G401 (cell line): ENCODE measurements at regions not wholly inside any gene's neighbourhood (a gene's known extent, or its start where the extent isn't known, plus 50 kb on each side); places are given as distances from the start of the nearest gene placed in this dataset.

Source experiments
- DNase-seq: peaks from one replicate; pipeline ENCODE4 v3.0.0-alpha.2; 2015; ENCODE audit warnings: low spot score
- in situ Hi-C: cut with HindIII; loops from 2 replicates; pipeline ENCODE4 v1.10.0; 2016; ENCODE audit warnings: low sequenced_read_pairs, mixed read lengths

GRCh38 chr7:25861164-25861496 lies 290.9 kb upstream of the NFE2L3 start:
- in situ Hi-C loops: no loop called here

GRCh38 chr7:25861601-25862260 lies 290.3 kb upstream of the NFE2L3 start:
- in situ Hi-C loops: no loop called here
- DNase-seq: no peak

More at GRCh38 chr7:25861164-25861496, 290.9 kb upstream of the NFE2L3 start:
- no peak for DNase-seq

DNA sequence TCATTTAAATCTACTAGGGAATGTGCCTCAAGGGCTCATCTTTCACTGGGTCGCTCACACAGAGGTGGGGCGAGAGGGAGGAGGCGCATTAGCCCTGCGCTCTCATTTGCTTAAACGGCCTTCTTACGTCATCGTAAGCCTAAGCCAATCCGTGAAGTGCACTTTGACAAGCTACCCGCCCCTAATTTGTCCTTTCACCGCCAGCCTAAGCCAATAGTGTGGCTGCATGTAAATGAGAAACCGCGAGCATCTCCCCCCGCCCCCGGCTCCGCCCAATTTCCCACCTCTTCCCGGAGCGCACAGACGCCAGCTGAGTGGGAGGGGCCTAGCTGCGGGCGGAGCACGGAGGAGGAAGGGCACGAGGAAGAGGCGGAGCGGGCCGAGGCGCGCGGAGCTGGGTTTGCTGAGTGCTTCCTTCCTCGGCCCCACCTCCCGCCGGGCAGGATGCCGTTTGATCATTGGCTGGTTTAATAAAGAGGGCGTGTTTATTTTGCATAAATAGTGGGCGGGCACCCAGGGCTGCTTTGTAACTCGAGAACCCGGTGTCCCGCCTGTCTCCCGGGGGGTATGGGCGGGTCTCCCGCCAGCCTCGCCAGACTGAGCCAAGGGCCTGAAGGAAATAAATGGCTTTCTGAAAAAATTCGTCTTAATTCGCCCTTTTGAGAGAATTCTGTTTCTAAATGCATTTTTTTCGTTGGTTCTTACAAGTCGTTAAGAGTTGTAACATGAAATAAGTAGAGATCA lies 289.6 kb upstream of the NFE2L3 start:
- in situ Hi-C loops: no loop called here
- DNase-seq: peak; percentile 85

DNA sequence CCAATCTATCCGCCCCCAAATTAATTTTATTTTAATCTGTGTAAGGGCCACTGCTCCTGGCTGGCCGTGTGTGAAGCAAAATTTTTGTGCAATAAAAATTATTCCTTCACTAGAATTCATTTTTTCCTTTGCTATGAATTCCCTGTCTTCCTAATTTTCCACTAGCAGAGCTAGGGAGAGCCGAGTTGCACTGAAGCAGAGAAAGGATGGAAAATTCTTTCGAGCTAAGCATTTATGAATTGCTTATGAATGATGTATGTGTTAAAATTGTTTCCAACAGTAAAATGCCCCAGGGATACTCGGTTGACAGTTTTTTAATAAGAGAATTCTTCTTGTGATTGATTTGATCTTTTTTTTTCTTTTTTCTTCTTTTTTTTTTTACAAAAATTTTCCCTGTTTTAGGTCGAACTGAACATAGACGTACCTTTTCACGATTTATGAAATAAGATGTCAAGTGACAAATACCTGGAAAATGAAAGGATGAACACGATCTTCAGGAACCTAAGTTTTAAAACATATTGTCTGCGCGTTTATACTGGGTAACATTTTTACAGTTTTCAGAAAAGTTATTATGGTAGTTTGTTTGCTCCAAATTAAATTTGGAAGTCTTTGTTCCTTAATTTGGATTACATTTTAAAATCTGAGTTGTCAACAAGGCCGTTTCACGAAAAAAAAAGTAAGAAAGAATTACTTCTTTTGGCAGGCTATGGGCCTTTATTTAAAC lies 288.8 kb upstream of the NFE2L3 start:
- in situ Hi-C loops: no loop called here
- no peak for DNase-seq

- no peak for DNase-seq
- in situ Hi-C loops: no loop called here
Measured at GRCh38 chr7:25863729-25864110, 288.3 kb upstream of the NFE2L3 start.

DNA sequence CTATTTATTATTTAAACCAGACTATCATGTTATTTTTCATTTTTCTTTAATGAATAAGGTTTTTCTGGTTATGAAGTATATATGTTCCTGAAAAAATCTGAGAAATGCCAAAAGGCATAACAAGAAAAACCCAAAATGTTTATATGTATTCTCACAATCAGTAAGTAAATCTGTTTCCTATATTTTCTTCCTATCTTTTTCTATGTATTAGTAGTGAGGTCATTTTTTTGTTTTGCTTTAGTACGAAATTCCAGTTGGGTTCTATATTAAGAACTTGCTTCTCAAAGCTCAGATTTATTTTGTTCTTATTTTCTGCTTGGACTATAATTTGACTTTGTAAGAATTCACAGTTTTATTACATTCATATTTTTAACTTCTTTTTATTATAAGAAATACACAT lies 287.5 kb upstream of the NFE2L3 start:
- in situ Hi-C loops: no loop called here
- DNase-seq: no peak

DNA sequence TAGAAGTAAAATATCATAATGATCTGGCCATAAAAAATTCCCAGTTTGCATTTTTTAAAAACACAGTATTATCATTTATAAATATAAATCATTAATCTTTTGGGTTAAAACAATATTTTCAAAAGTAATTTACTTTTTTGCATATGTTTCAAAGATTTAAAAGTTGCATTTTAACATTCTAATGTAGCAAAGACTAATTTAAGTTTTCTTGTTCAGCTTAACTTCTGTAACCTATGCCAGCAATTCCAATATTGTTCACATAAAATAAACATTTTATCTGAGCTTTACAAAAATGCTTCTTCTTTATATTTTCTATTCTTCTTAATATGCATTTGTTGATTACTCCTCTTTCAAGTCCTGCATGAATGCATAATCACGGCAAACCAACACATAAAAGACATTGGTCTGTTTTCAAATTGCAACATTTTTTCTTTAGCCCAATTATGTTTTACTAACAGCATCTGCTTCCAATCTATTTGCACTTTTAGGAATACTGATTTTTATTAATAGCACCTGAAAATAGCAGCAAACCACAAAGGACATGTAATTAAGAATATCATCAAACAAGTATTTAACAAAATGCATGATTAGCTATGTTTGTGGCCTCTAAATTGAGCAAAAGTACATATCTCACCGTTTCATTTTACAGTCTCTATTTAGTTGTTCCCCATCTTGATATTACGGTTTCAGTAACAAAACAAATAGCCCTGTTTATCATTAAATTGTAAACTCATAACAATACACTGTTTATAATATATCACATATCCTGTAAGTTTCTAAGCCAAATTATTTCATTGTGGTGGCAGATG lies 286.9 kb upstream of the NFE2L3 start:
- in situ Hi-C loops: no loop called here
- DNase-seq: no peak

- in situ Hi-C loops: no loop called here
- DNase-seq: no peak
Measured at GRCh38 chr7:25868509-25868908, 283.5 kb upstream of the NFE2L3 start.

DNA sequence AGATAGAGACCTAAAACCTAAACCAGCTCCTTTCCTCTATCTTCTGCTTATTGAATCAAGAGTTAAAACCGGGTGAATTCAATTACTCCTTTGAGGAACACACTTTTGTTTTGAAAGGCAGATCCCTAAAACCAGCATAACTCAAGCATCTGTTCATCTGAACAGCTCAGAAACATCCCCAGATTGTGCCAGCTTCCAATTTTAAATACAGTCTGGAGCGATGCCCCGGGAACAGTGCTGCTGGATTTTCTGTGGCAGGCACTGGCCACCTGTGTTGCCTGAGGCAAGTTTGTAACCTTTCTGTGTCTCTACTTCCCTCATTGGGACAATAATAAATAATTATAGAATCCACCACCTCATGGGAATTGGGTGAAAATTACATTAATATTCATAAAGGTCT lies 281.4 kb upstream of the NFE2L3 start:
- in situ Hi-C loops: no loop called here
- DNase-seq: no peak

DNA sequence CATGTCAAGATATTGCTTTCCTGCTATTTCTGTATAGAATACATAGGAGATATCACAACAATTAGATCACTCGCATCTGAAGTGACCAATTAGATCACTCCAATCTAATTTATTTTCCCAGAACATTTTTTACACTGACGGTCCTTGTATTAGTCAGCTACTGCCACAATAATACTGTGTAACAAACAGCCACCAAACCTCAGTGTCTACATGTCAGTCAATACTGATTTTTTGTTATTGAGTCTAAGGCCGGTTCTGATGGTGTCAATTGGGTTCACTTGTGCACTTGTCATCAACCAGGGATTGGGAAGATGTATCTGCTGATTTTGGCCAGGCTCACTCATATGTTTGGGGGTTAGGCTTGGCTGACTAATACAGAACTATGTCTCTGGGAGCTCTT lies 275.9 kb upstream of the NFE2L3 start:
- no peak for DNase-seq
- in situ Hi-C loops: no loop called here

- DNase-seq: no peak
- in situ Hi-C loops: no loop called here
Measured at GRCh38 chr7:25877802-25878789, 273.9 kb upstream of the NFE2L3 start.

DNA sequence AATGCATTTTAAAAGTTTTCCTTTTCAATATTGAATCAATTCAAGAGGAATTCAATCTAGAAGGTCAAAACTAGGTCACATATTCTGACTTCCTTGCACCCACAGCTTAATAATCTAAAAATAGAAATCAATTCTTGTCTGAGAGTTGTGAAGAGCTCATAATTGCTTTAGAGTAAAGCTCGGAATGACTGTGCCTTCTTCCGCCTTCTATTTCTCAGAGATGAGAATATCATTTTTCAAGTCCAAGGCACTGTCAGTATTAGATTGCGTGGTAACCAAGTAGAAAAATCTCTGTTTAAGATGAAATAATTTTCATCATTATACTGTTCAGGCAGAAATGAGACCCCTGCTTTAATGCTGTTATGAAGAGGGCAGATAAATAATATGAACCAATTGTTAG lies 272.2 kb upstream of the NFE2L3 start:
- DNase-seq: no peak
- in situ Hi-C loops: no loop called here

DNA sequence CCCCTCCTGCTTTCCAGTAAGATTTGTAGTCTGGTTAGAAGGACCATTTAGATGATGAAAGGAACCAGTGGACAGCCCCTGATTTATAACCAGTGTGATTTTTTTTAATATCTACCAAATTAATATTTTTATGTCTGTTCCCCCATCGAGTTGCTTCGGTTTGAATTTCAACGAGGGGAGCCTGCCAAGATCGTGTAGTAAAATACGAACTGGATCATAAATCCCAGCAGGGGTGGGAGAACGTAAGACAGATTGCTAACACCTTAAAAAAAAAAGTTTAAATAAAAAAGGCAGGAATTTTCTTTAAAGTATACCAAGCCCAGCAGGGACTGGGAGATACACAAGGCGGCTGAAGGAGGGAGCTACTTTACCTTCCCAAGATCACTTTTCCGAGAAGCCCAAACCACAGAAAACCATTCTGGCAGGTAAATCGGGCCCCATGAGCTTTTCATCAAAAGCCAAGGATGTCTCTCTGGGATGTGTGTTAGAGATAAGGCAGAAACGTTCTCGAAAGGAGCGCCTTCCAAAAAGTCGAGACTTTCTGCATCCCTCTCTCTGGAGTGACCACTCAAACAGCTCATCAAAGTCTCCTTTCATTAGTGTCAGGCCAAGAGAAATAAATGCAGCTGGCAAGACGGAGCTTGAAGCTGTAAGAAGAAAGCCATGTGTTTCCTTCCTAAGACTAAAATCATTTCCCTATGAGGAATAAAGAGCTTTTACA lies 270.5 kb upstream of the NFE2L3 start:
- no peak for DNase-seq
- in situ Hi-C loops: no loop called here

- DNase-seq: no peak
- in situ Hi-C loops: no loop called here
Measured at GRCh38 chr7:25882151-25882773, 269.7 kb upstream of the NFE2L3 start.

GRCh38 chr7:25884265-25884828 lies 267.7 kb upstream of the NFE2L3 start:
- in situ Hi-C loops: no loop called here
- no peak for DNase-seq

- in situ Hi-C loops: no loop called here
- no peak for DNase-seq
Measured at GRCh38 chr7:25885057-25885576, 266.9 kb upstream of the NFE2L3 start.
